ENCODE measurements at regions not wholly inside any gene's neighbourhood (a gene's known extent, or its start where the extent isn't known, plus 50 kb on each side); places are given as distances from the start of the nearest gene placed in this dataset.

- TF ChIP-seq CTCF (conservative IDR thresholded peaks at IDR 0.05) (no peak), ZFX (IDR thresholded peaks at IDR 0.05) (no peak)
These were observed 213.2 kb upstream of the FOXN3 start for GRCh38 chr14:89630101-89630829.
